MM.1S (cell line): ENCODE measurements at regions not wholly inside any gene's neighbourhood (a gene's known extent, or its start where the extent isn't known, plus 50 kb on each side); places are given as distances from the start of the nearest gene placed in this dataset.

ENCODE experiments used
- EZH2 ChIP-seq: fragments of 300-600 bp; sonication (generic); optimal IDR thresholded peaks from 2 replicates; pipeline ENCODE3; 2017; ENCODE audit warnings: low read depth, mild to moderate bottlenecking, antibody characterized with exemption, low read length, mixed read lengths
- TF ChIP-seq, protein P1 (sequence below): fragments of 300-600 bp; sonication (generic); IDR thresholded peaks from 2 replicates; pipeline ENCODE4 v1.5.1; 2016; ENCODE audit warnings: antibody characterized with exemption, low read length, mixed read lengths

DNA sequence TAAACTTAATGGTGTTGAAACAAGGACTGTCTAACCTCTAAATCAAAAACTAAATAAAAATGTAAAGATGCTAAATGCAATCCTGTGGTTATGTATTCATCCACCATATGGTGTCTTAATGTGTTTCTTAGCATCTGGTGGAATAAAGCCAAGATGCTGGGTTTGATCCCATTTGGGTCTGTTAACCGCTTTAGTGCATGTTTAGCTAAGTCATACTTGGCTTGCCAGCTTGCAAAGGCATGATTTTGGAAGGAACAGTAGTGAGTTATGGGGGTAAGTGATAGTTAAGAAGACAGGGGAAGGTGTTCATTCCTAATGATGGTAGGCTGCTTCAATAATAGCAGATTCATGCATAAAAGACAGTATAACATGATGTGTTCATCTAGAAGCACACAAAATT, 139.0 kb upstream of the SLC27A6 start:
- TF ChIP-seq, protein P1, sequence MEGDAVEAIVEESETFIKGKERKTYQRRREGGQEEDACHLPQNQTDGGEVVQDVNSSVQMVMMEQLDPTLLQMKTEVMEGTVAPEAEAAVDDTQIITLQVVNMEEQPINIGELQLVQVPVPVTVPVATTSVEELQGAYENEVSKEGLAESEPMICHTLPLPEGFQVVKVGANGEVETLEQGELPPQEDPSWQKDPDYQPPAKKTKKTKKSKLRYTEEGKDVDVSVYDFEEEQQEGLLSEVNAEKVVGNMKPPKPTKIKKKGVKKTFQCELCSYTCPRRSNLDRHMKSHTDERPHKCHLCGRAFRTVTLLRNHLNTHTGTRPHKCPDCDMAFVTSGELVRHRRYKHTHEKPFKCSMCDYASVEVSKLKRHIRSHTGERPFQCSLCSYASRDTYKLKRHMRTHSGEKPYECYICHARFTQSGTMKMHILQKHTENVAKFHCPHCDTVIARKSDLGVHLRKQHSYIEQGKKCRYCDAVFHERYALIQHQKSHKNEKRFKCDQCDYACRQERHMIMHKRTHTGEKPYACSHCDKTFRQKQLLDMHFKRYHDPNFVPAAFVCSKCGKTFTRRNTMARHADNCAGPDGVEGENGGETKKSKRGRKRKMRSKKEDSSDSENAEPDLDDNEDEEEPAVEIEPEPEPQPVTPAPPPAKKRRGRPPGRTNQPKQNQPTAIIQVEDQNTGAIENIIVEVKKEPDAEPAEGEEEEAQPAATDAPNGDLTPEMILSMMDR = no peak
- no peak for TF ChIP-seq EZH2
